ENCODE measurements at regions not wholly inside any gene's neighbourhood (a gene's known extent, or its start where the extent isn't known, plus 50 kb on each side); places are given as distances from the start of the nearest gene placed in this dataset.

DNA sequence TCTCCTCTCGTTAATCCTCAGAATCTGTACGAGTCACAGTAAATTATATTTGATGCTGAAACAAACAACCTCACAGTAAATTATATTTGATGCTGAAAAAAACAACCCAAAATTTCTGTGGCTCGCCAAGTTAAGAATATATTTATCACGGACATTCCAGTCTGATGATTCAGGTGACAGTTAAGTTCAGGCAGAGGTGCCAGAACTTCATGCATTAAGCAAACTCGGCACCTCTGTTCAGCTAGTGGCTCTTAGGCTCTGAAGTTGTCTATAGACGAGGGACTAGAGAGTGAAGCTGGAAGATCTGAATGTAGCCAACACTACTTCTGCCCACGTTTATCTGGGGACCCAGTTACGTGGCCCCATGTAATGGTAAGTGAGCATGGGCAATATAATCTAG lies 132.2 kb upstream of the AGA start:
- 78 to 81% methylated on average over 8 of the region's 8 CpGs for WGBS, 2 donors
- ATAC-seq: no peak
- no peak for TF ChIP-seq POLR2A (IDR thresholded peaks at IDR 0.05)
- TF ChIP-seq, protein P1, sequence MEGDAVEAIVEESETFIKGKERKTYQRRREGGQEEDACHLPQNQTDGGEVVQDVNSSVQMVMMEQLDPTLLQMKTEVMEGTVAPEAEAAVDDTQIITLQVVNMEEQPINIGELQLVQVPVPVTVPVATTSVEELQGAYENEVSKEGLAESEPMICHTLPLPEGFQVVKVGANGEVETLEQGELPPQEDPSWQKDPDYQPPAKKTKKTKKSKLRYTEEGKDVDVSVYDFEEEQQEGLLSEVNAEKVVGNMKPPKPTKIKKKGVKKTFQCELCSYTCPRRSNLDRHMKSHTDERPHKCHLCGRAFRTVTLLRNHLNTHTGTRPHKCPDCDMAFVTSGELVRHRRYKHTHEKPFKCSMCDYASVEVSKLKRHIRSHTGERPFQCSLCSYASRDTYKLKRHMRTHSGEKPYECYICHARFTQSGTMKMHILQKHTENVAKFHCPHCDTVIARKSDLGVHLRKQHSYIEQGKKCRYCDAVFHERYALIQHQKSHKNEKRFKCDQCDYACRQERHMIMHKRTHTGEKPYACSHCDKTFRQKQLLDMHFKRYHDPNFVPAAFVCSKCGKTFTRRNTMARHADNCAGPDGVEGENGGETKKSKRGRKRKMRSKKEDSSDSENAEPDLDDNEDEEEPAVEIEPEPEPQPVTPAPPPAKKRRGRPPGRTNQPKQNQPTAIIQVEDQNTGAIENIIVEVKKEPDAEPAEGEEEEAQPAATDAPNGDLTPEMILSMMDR (IDR thresholded peaks at IDR 0.05): no peak
- no peaks in the 10 kb centered on the region for H3K9me3 ChIP-seq
- H3K27me3 ChIP-seq: no peaks in the 10 kb centered on the region
- no peaks in the 10 kb centered on the region for H3K36me3 ChIP-seq (replicated peaks in 1 of 2; ENCODE audit: insufficient read depth in 1 of 2, low read depth in 2 of 2)
- no peak overlapping the region for H3K27ac ChIP-seq
- no peak for DNase-seq
- H3K4me1 ChIP-seq: peaks cover 3% of the 10 kb centered on the region
- no peak overlapping the region for H3K4me3 ChIP-seq
- intact Hi-C loops (cut with DNase I): no loop called here

DNA sequence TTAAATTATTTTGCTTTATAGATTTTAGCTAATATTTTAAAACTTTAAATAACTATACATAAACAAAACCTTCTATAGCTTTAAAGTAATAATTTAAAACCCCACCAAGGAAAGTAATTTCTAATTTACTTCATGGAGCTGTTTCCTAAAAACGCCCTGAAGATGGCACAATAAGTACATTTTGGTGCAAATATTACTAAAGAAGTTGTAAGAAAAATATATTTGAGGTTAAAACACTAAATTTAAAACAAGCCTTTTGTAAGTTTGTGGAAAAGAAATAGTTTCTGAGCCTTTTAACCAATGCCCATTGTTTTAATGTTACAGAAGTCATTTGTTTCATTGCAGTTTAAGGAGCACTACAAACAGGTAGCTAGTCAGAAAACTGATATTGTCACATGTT lies 137.4 kb upstream of the AGA start:
- WGBS, 2 donors: 41% methylated on average over 1 of the region's 1 CpG
- no peaks in the 10 kb centered on the region for H3K4me1 ChIP-seq
- no peaks in the 10 kb centered on the region for H3K27me3 ChIP-seq
- H3K27ac ChIP-seq: no peak overlapping the region
- TF ChIP-seq, protein P1 (IDR thresholded peaks at IDR 0.05): peak in 6 of 7 experiments; percentile 17 to 46 (median 32)
- TF ChIP-seq POLR2A (IDR thresholded peaks at IDR 0.05): no peak
- ATAC-seq: no peak
- DNase-seq: no peak
- H3K36me3 ChIP-seq (replicated peaks in 1 of 2; ENCODE audit: insufficient read depth in 1 of 2, low read depth in 2 of 2): no peaks in the 10 kb centered on the region
- intact Hi-C loops (cut with DNase I): no loop called here
- no peaks in the 10 kb centered on the region for H3K9me3 ChIP-seq
- H3K4me3 ChIP-seq: no peak overlapping the region

DNA sequence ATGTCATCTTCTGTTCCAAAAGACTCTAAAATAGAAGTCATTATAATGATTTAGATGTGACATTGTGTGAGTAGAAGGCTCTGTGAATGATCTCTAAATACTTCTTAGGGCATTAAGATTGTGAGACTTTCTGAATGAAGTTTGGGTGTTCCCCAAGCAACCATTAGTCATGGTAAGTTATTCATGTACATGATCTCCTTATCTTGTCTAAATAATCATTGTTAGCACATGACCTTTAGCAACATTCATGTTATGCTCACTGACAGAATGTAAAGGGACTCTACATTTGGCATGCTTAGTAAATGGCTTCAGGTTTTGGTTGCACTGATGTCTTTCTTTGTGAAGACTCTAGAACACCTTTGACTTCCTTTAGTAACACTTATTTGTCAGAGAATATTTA lies 140.8 kb upstream of the AGA start:
- no peak overlapping the region for H3K27ac ChIP-seq
- intact Hi-C loops (cut with DNase I): no loop called here

DNA sequence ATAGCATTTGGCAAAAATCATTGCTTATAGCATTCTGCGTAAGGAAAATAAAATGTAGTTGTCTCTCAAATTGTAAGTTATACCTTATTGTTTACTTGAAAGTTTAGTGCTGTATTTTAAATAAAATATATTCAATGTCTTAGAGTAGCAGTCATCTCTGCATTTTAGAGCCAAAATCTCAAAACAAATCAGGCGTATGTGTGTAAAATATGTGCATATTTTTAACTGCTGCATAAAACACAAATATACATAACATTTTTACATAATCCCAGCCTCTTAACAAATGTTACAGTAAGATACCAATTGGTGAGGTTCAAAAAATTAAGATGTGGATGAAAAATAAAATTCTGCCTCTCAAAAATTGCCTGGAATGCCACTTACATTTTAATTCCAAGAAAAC lies 145.8 kb upstream of the AGA start:
- H3K4me1 ChIP-seq: no peaks in the 10 kb centered on the region
- H3K36me3 ChIP-seq (replicated peaks in 1 of 2; ENCODE audit: insufficient read depth in 1 of 2, low read depth in 2 of 2): no peaks in the 10 kb centered on the region
- intact Hi-C loops (cut with DNase I): no loop called here
- H3K27me3 ChIP-seq: no peaks in the 10 kb centered on the region
- no peak overlapping the region for H3K27ac ChIP-seq
- WGBS, 2 donors: 92 to 95% methylated on average over 2 of the region's 2 CpGs
- no peak overlapping the region for H3K4me3 ChIP-seq
- ATAC-seq: no peak
- TF ChIP-seq, protein P1 (IDR thresholded peaks at IDR 0.05): no peak
- TF ChIP-seq POLR2A (IDR thresholded peaks at IDR 0.05): no peak
- no peaks in the 10 kb centered on the region for H3K9me3 ChIP-seq
- no peak for DNase-seq

More for the DNA sequence above, 140.8 kb upstream of the AGA start:
- no peak for ATAC-seq
- Histone ChIP-seq H3K9me3 (no peaks in the 10 kb centered on the region), H3K4me3 (no peak overlapping the region), H3K4me1 (no peaks in the 10 kb centered on the region), H3K36me3 (replicated peaks in 1 of 2; ENCODE audit: insufficient read depth in 1 of 2, low read depth in 2 of 2) (no peaks in the 10 kb centered on the region), H3K27me3 (no peaks in the 10 kb centered on the region)
- no peak for DNase-seq
- TF ChIP-seq, protein P1 (IDR thresholded peaks at IDR 0.05): no peak
- no peak for TF ChIP-seq POLR2A (IDR thresholded peaks at IDR 0.05)

DNA sequence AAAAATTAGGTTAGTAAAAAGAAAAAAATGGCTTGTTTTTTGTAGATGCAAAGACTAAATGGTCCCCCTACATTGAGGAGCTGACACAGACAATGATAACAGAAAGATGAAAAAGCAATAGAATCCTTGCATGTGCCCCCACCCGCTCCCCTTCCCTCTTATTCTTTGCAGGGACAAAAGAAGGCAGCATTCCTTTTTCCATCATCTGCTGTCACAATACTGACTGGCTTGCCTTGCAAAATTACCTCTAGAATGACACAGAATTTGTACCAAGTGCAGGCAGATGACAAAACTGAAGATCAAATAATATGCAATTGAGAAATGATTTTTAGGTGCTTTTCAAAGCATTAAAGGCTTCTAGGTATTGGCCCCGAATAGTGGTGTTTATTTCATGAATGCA lies 153.1 kb upstream of the AGA start:
- no peak for DNase-seq
- peaks cover 4% of the 10 kb centered on the region for H3K4me1 ChIP-seq
- ATAC-seq: no peak
- H3K4me3 ChIP-seq: no peak overlapping the region
- no peaks in the 10 kb centered on the region for H3K36me3 ChIP-seq (replicated peaks in 1 of 2; ENCODE audit: insufficient read depth in 1 of 2, low read depth in 2 of 2)
- intact Hi-C loops (cut with DNase I): no loop called here
- H3K27ac ChIP-seq: no peak overlapping the region
- WGBS, 2 donors: 79 to 82% methylated on average over 2 of the region's 2 CpGs
- TF ChIP-seq, protein P1 (IDR thresholded peaks at IDR 0.05): no peak
- no peak for TF ChIP-seq POLR2A (IDR thresholded peaks at IDR 0.05)
- no peaks in the 10 kb centered on the region for H3K27me3 ChIP-seq
- no peaks in the 10 kb centered on the region for H3K9me3 ChIP-seq
